ENCODE measurements at regions not wholly inside any gene's neighbourhood (a gene's known extent, or its start where the extent isn't known, plus 50 kb on each side); places are given as distances from the start of the nearest gene placed in this dataset.

GRCh38 chr2:151137526-151137925 lies 124.1 kb downstream of the RBM43 start:
- H4K91ac ChIP-seq (ENCODE audit: insufficient read length, low read depth, low read length), result no peak overlapping the region
- no peak overlapping the region for H2BK15ac ChIP-seq (ENCODE audit: low read depth, low read length)
- H3K36me3 Mint-ChIP-seq (ENCODE audit: insufficient read depth in 1 of 3, low read depth in 3 of 3), result peaks cover 0 to 4% (median 0%) of the 10 kb centered on the region in 3 experiments; a peak in 2 of 7 replicates
- no peak overlapping the region for H3K18ac ChIP-seq (ENCODE audit: insufficient read length, low read depth, low read length)
- peaks cover 0 to 3% of the 10 kb centered on the region in 2 experiments; a peak in 3 of 5 replicates for H3K9me3 Mint-ChIP-seq
- no peak overlapping the region for H4K5ac ChIP-seq (ENCODE audit: insufficient read length, low read depth, low read length)
- no peak overlapping the region for H2BK12ac ChIP-seq (ENCODE audit: insufficient read length, low read depth, low read length)
- H3K9me3 ChIP-seq (ENCODE audit: control insufficient read depth, low read depth, low read length), result no peaks in the 10 kb centered on the region
- H2BK5ac ChIP-seq (ENCODE audit: insufficient read length, low read length), result no peak overlapping the region
- H2BK120ac ChIP-seq (ENCODE audit: low read depth, low read length, poor library complexity, severe bottlenecking), result no peak overlapping the region
- H3K4me3 Mint-ChIP-seq, result no peak overlapping the region
- no peaks in the 10 kb centered on the region for H3K79me1 ChIP-seq (ENCODE audit: insufficient read depth, low read depth, low read length, poor library complexity, severe bottlenecking)
- H3K23ac ChIP-seq (ENCODE audit: insufficient read length, low read depth, low read length), result no peak overlapping the region
- no peak overlapping the region for H3K56ac ChIP-seq (ENCODE audit: insufficient read length, low read depth, low read length)
- no peak overlapping the region for H3T11ph ChIP-seq (ENCODE audit: low read length)
- no CpG with 5 or more reads among the region's 5 CpGs for WGBS (ENCODE audit: extremely low coverage, insufficient read length, low lambda C conversion rate)
- no peaks in the 10 kb centered on the region for H3K27me3 ChIP-seq (ENCODE audit: insufficient read depth, low read length)
- no peak overlapping the region for H4K8ac ChIP-seq (replicated peaks; ENCODE audit: insufficient read length, low read depth, low read length)
- no peak overlapping the region for H2BK20ac ChIP-seq (ENCODE audit: low read depth, low read length, poor library complexity, severe bottlenecking)
- H2AK5ac ChIP-seq (ENCODE audit: insufficient read length, low read length), result no peak overlapping the region
- no peak overlapping the region for H3K4ac ChIP-seq (ENCODE audit: low read depth, low read length)
- no peaks in the 10 kb centered on the region for H3K27me3 Mint-ChIP-seq (ENCODE audit: low read depth)
- no peaks in the 10 kb centered on the region for H4K20me1 ChIP-seq (ENCODE audit: control insufficient read depth, insufficient read depth, insufficient read length)
- H3K4me2 ChIP-seq (ENCODE audit: insufficient read depth, insufficient read length, low read length), result no peak overlapping the region
- no peak overlapping the region for H2AFZ ChIP-seq (ENCODE audit: low read length)
- H3K14ac ChIP-seq (ENCODE audit: insufficient read depth, low read length), result no peak overlapping the region
- H3K9ac ChIP-seq (ENCODE audit: extremely low read depth, insufficient read length, low read length), result no peak overlapping the region
- no peak overlapping the region for H3K27ac ChIP-seq (ENCODE audit: insufficient read length, low read depth, low read length)
- no peaks in the 10 kb centered on the region for H3K79me2 ChIP-seq (ENCODE audit: insufficient read depth, low read length)
- H3K27ac Mint-ChIP-seq, result no peak overlapping the region
- no peaks in the 10 kb centered on the region for H3K23me2 ChIP-seq (ENCODE audit: insufficient read length, low read depth, low read length, poor library complexity, severe bottlenecking)
- no peaks in the 10 kb centered on the region for H3K4me1 Mint-ChIP-seq
- H3K4me1 ChIP-seq (ENCODE audit: insufficient read depth, low read length), result no peaks in the 10 kb centered on the region
- DNase-seq, result no peak
- TF ChIP-seq, protein P1, sequence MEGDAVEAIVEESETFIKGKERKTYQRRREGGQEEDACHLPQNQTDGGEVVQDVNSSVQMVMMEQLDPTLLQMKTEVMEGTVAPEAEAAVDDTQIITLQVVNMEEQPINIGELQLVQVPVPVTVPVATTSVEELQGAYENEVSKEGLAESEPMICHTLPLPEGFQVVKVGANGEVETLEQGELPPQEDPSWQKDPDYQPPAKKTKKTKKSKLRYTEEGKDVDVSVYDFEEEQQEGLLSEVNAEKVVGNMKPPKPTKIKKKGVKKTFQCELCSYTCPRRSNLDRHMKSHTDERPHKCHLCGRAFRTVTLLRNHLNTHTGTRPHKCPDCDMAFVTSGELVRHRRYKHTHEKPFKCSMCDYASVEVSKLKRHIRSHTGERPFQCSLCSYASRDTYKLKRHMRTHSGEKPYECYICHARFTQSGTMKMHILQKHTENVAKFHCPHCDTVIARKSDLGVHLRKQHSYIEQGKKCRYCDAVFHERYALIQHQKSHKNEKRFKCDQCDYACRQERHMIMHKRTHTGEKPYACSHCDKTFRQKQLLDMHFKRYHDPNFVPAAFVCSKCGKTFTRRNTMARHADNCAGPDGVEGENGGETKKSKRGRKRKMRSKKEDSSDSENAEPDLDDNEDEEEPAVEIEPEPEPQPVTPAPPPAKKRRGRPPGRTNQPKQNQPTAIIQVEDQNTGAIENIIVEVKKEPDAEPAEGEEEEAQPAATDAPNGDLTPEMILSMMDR (conservative IDR thresholded peaks at IDR 0.05), result no peak

Data from H9 (cell line).